Fibroblast of the aortic adventitia (primary cell): ENCODE measurements at regions not wholly inside any gene's neighbourhood (a gene's known extent, or its start where the extent isn't known, plus 50 kb on each side); places are given as distances from the start of the nearest gene placed in this dataset.

Experiments
- DNase-seq: peaks from one replicate; pipeline ENCODE4 v3.0.0-alpha.2; 2010; ENCODE audit warnings: low read depth
- H3K4me3 ChIP-seq: 2 replicates; pipeline ENCODE4 v1.5.1; 2011; ENCODE audit warnings: low read depth, mild to moderate bottlenecking, control low read depth, low read length, moderate library complexity
- TF ChIP-seq, protein P1 (sequence below): IDR thresholded peaks from 2 replicates; pipeline ENCODE4 v1.5.1; 2011; ENCODE audit warnings: mild to moderate bottlenecking, low read length, control low read depth, inconsistent platforms; ENCODE audit not compliant: insufficient read depth

DNA sequence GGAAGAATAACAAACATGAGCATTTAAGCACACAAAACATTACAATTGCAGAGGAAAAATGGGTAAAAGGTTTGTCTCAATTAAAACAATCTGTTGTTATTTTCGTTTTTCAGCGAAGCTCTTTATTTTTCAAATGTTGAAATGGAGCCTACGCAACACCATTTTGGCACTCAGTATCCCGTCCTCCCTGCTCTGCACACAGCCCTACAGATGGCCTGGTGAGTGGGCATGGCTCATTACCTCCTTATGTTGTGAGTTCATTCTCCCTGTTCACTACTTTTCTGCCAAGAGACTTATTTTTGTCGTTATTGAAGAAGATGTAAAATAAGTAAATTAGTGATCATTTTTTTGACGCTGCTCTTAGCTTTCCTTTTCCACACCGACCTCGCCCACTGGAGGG is 167.8 kb upstream of the CXCL12 start:
- no peak overlapping the region for H3K4me3 ChIP-seq
- DNase-seq, result no peak
- TF ChIP-seq, protein P1, sequence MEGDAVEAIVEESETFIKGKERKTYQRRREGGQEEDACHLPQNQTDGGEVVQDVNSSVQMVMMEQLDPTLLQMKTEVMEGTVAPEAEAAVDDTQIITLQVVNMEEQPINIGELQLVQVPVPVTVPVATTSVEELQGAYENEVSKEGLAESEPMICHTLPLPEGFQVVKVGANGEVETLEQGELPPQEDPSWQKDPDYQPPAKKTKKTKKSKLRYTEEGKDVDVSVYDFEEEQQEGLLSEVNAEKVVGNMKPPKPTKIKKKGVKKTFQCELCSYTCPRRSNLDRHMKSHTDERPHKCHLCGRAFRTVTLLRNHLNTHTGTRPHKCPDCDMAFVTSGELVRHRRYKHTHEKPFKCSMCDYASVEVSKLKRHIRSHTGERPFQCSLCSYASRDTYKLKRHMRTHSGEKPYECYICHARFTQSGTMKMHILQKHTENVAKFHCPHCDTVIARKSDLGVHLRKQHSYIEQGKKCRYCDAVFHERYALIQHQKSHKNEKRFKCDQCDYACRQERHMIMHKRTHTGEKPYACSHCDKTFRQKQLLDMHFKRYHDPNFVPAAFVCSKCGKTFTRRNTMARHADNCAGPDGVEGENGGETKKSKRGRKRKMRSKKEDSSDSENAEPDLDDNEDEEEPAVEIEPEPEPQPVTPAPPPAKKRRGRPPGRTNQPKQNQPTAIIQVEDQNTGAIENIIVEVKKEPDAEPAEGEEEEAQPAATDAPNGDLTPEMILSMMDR, result no peak

DNA sequence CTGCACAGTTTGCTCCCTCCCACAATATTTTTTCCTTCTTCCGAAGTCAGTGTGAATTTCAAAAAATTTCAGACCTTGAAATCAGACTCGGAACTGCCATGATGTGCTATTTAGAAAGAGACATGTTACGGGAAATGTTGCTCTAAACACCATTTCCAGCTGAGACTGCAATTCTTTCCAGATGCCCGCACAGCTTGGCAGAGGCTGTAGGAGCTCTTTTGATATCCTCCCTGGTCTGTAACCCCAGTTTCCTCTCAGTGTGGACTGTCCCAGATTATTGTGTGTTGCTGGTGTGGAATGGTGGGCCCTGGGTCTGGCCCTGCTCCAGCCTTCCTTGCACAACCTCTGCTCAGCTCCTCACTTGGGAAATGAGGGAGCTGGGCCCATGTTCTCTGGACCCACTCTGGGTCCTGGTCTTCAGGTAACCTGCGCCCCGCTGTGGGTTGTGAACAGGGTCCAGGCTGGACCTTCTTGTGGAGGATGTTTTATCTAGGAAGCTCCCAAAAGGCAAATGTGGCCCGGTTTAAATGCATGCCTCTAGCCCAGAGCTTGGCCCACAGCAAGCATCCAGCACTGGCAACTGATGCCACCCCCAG is 172.8 kb upstream of the CXCL12 start:
- DNase-seq, result no peak
- TF ChIP-seq, protein P1, result no peak
- no peak overlapping the region for H3K4me3 ChIP-seq

DNA sequence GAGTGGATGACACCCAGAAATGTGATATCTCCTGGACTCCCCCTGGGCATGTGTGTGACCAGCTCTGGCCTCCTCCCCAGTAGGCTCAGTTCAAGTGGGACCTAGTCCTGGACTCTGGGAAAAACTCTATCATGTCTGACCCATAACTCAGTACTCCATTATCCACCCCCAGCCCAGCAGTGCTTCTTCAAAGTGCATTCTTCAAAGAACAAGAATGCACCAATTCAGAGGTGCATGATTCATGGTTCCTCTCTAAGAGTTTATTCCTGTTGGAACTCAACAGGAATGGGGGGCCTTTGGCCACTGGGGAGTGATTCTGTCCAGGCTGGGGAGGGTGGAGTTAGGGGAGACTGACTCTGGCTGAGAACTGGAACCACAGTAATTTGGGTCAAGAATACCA is 173.6 kb upstream of the CXCL12 start:
- DNase-seq, result peak; percentile 7
- TF ChIP-seq, protein P1, result no peak
- no peak overlapping the region for H3K4me3 ChIP-seq

DNA sequence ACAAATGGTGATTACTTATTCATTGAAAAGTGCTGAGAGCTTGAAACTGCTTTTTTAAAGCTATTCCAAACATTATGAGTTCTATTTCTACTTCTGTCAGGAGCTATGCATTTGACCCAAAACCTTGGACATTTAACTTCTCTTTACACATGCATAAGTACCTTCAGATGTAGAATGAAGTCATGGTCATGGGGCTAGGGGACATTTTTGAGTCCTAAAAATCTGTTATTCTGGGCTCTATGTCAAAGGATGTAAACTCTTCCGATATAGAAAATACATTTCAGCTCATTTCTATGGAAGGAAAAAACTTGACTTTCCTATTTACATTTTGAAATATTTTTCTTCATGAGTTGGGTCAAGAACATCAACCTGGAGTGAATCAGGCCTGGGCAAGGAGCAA is 179.5 kb upstream of the CXCL12 start:
- H3K4me3 ChIP-seq, result no peak overlapping the region
- DNase-seq, result no peak
- TF ChIP-seq, protein P1, result no peak

DNA sequence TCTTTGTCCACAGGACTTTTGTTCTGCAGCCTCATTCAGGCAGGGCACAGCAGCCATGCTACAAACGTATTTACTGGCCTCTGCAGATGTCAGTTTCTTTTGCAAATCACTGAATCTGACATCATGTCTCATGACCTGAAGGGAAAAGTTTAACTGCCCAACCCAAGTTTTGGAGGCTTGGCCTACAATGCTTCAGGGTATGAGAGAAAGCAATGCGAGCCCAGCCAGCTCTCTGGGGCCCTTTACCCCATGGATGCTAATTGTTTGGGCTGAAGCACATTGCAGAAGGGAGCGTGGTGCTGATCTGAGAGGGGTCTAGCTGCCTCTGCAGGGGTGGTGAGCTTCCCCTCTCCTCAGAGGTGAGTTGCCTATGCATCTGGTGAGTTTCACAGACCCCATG is 179.9 kb upstream of the CXCL12 start:
- DNase-seq, result no peak
- TF ChIP-seq, protein P1, result no peak
- no peak overlapping the region for H3K4me3 ChIP-seq

DNA sequence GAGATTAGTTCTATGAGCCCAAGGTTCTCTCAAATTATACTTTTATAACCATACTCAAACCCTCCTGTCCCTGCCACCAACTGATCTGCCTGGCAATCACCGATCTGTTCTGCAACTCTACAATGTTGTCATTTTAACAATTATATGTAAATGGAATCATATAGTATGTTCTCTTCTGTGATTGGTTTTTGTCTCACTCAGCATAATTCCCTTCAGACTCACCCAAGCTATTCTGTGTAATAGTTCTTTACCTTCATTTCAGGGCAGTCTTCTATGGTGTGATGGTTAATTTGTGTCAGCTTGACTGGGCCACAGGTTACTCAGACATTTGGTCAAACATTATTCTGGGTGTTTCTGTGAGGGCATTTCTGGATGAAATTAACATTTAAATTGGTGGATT is 181.9 kb upstream of the CXCL12 start:
- DNase-seq, result no peak
- TF ChIP-seq, protein P1, result no peak
- no peak overlapping the region for H3K4me3 ChIP-seq

DNA sequence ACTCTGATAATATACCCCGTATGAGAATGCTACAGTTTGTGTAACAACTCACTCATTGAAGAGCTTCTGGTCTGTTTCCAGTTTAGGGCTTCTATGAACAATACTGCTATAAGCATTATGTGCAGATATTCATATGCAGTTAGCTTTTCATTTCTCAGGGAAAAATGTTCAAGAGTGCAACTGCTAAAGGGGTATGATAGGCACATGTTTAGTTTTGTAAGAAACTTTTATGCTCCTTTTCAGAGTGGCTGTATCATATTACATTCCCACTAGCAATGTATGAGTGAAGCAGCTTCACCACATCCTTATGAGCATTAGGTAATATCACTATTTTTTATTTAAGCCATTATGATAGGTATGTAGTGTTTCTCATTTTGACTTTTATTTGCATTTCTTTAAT is 182.6 kb upstream of the CXCL12 start:
- TF ChIP-seq, protein P1, result no peak
- peak; percentile 56 for DNase-seq
- no peak overlapping the region for H3K4me3 ChIP-seq
